Stomach smooth muscle (tissue), 2 donors: ENCODE measurements at regions not wholly inside any gene's neighbourhood (a gene's known extent, or its start where the extent isn't known, plus 50 kb on each side); places are given as distances from the start of the nearest gene placed in this dataset.
"Not testable (repeated sequence)": the region's sequence is repeated elsewhere in the genome, so short reads cannot be mapped to it uniquely, and the experiment has no call there.

Source experiments
- H3K27ac ChIP-seq: one replicate; pipeline ENCODE4 v1.7.0; 2013; ENCODE audit warnings: mild to moderate bottlenecking, low read length, inconsistent platforms
- H3K27me3 ChIP-seq, 2 donors: one replicate each; pipeline ENCODE4 v1.7.0; 2013; ENCODE audit warnings: low read length in 2 of 2; ENCODE audit not compliant: insufficient read depth in 2 of 2, control insufficient read depth in 1 of 2
- H3K36me3 ChIP-seq, 2 donors: one replicate each; pipeline ENCODE4 v1.7.0; 2013; ENCODE audit warnings: low read length in 2 of 2; ENCODE audit not compliant: control insufficient read depth in 2 of 2, insufficient read depth in 2 of 2
- H3K4me1 ChIP-seq: one replicate; pipeline ENCODE4 v1.7.0; 2013; ENCODE audit warnings: low read length; ENCODE audit not compliant: control insufficient read depth, insufficient read depth
- H3K4me3 ChIP-seq, 2 donors: one replicate each; pipeline ENCODE4 v1.7.0; 2013; ENCODE audit warnings: low read length in 2 of 2
- H3K9ac ChIP-seq, 2 donors: one replicate each; pipeline ENCODE4 v1.7.0; 2013; ENCODE audit warnings: low read length in 2 of 2, mild to moderate bottlenecking in 1 of 2
- H3K9me3 ChIP-seq, 2 donors: one replicate each; pipeline ENCODE4 v1.7.0; 2013; ENCODE audit warnings: low read length in 2 of 2; ENCODE audit not compliant: control insufficient read depth in 2 of 2
- donor health status: healthy.
- donor health status: Pancreatic carcinoma.

- not testable (repeated sequence) for H3K36me3 ChIP-seq, H3K4me3 ChIP-seq, H3K4me1 ChIP-seq, H3K27me3 ChIP-seq, H3K27ac ChIP-seq, H3K9ac ChIP-seq, H3K9me3 ChIP-seq
These were observed 81.6 kb upstream of the FCGR1A start for GRCh38 chr1:149700677-149701567.

DNA sequence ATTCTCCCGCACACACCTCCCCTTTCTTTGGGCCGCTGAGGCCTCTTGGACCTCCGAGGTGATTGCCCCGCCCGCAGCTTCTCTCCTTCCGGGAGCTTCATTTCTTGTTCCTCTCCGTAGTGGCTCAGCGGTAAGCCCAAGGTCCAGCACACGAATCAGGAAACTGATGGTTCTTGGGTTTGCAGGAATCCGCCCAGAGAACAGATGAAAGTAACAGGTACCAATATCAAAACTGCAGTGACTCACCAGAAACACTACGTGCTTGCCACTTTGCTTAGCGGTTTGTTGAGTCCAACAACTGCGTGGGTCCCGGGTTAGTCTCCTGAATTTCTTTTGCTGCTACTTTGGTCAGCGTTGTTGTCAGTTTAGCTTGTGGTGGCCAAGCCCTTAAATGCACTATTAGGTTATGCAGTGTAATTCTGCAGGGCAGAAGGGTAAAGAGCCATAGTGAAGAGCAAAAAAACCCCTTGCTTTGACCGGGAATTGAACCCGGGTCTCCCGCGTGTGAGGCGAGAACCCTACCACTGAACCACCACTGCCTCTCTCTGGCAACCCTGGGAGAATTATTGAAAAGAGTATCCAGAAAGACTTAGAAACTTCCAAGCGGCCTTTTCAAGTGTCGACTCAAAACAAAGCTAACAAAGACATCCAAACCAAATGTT, 74.2 kb upstream of the FCGR1A start:
- not testable (repeated sequence) for H3K36me3 ChIP-seq, H3K9me3 ChIP-seq, H3K27me3 ChIP-seq, H3K4me3 ChIP-seq, H3K9ac ChIP-seq, H3K4me1 ChIP-seq, H3K27ac ChIP-seq

- H3K9me3 ChIP-seq, H3K9ac ChIP-seq, H3K36me3 ChIP-seq, H3K4me1 ChIP-seq, H3K27ac ChIP-seq, H3K4me3 ChIP-seq, H3K27me3 ChIP-seq: not testable (repeated sequence)
These were observed 70.8 kb upstream of the FCGR1A start for GRCh38 chr1:149711651-149712050.

DNA sequence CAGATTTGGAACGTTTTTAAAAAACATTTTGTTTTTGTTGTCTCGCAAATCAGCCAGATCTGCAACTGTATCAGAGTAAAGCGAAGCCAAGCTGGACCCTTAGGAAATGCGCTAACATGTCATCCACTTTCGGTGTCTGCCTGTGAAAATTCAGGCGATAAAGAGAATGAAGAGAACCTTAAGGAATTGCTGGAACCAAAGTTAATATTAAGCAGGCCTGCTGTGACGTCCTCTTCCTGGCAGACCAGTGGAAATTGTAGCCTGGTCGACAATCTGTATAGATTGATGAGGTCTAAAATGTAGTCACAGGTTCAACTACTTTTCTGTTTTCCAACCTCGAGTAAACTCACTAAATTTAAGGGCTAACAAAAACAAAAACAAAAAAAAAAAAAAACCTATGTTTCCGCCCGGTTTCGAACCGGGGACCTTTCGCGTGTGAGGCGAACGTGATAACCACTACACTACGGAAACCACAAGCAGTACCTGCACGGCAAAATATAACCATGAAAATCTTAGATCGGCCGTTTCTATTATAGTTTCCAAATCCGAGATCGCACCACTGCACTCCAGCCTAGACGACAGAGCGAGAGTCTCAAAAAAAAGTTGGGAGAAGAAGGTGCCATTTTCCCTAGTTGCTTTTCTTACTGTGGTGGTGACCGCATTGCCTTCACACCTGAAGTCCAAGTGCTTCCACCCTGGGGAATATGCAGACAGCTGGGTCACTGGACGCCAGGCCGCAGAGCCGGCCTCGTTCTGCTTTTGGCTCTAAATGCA, 70.2 kb upstream of the FCGR1A start:
- H3K4me3 ChIP-seq, H3K27me3 ChIP-seq, H3K4me1 ChIP-seq, H3K9ac ChIP-seq, H3K27ac ChIP-seq, H3K9me3 ChIP-seq, H3K36me3 ChIP-seq: not testable (repeated sequence)

GRCh38 chr1:149713513-149713912, 69.0 kb upstream of the FCGR1A start:
- not testable (repeated sequence) for H3K4me3 ChIP-seq, H3K36me3 ChIP-seq, H3K4me1 ChIP-seq, H3K27me3 ChIP-seq, H3K9me3 ChIP-seq, H3K27ac ChIP-seq, H3K9ac ChIP-seq

DNA sequence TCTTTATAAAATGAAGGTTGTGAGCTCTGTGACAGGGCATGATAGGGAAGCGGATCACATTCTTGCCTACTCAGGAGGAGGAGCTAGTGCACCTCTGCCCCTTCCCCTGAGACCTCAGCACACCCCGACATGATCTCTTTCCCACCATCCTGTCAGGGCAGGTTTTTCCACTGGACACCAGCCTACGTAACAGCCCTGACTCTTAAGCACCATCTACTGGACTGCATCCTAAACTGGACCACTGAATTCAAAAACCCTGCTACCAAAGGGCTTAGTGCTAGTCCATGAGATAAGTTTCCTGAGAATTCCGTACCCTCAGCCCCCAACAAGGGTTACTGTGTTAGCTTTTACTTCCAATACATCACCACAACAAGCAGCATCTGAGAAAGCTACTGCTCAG, 68.5 kb upstream of the FCGR1A start:
- H3K36me3 ChIP-seq, H3K9ac ChIP-seq, H3K27ac ChIP-seq, H3K4me3 ChIP-seq, H3K9me3 ChIP-seq, H3K27me3 ChIP-seq, H3K4me1 ChIP-seq: not testable (repeated sequence)

DNA sequence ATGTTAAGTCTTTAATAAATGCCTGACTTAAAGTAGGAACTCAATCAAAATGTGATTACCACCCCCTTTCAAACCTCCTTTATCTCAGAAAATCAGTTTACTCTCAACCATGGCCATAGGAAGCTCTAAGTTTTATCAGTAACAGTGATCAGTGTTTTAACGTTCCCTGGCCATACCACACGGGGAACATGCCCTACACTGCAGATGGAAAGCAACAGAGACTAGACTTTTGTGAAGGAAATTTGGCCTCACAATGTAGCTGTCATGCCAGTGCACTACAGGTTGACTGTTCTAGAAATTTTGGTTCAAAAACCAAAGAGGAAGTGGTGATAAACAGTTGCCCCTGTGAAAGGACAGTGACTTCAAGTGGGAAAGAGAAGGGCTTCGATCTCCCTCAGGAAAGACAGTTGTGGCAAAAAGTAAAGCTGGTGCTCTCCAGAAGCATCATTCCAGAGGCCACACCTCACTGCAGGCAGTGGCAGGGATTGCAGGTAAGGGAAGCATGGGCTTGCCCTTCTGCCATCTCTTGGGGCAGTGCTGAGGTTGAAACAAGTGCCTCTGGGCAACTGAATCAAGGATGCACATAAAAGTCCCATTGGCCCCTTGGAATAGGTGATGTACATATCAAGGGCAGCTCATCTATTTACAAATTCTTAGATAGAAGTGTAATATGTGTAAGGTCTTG, 57.7 kb upstream of the FCGR1A start:
- H3K9ac ChIP-seq, H3K36me3 ChIP-seq, H3K27me3 ChIP-seq, H3K9me3 ChIP-seq, H3K27ac ChIP-seq, H3K4me3 ChIP-seq, H3K4me1 ChIP-seq: not testable (repeated sequence)

- H3K36me3 ChIP-seq, H3K27me3 ChIP-seq, H3K4me3 ChIP-seq, H3K9ac ChIP-seq, H3K27ac ChIP-seq, H3K4me1 ChIP-seq, H3K9me3 ChIP-seq: not testable (repeated sequence)
These were observed 55.8 kb upstream of the FCGR1A start for GRCh38 chr1:149726688-149727087.

GRCh38 chr1:149728598-149728997, 53.9 kb upstream of the FCGR1A start:
- not testable (repeated sequence) for H3K4me3 ChIP-seq, H3K9me3 ChIP-seq, H3K9ac ChIP-seq, H3K27ac ChIP-seq, H3K36me3 ChIP-seq, H3K27me3 ChIP-seq, H3K4me1 ChIP-seq
